ENCODE measurements at regions not wholly inside any gene's neighbourhood (a gene's known extent, or its start where the extent isn't known, plus 50 kb on each side); places are given as distances from the start of the nearest gene placed in this dataset.

- TF ChIP-seq CTCF (IDR thresholded peaks at IDR 0.05; ENCODE audit: borderline replicate concordance, extremely low read depth, low read length, poor library complexity, severe bottlenecking) = no peak
- TF ChIP-seq EZH2 (IDR thresholded peaks at IDR 0.05; ENCODE audit: borderline replicate concordance, low read depth, low read length, severe bottlenecking) = no peak
These were observed 85.2 kb upstream of the CDC42BPA start for GRCh38 chr1:227403535-227403934.

All from DND-41 (cell line).